VCaP (cell line): ENCODE measurements at regions not wholly inside any gene's neighbourhood (a gene's known extent, or its start where the extent isn't known, plus 50 kb on each side); places are given as distances from the start of the nearest gene placed in this dataset.

Source experiments
- H3K27ac ChIP-seq: fragments of 450-650 bp; 2 replicates; pipeline ENCODE4 v1.5.1; 2017
- TF ChIP-seq, protein P1 (sequence below): fragments of 450-650 bp; conservative IDR thresholded peaks from 2 replicates; pipeline ENCODE4 v1.5.1; 2017; ENCODE audit warnings: mild to moderate bottlenecking, moderate library complexity

- no peak overlapping the region for H3K27ac ChIP-seq
- TF ChIP-seq, protein P1, sequence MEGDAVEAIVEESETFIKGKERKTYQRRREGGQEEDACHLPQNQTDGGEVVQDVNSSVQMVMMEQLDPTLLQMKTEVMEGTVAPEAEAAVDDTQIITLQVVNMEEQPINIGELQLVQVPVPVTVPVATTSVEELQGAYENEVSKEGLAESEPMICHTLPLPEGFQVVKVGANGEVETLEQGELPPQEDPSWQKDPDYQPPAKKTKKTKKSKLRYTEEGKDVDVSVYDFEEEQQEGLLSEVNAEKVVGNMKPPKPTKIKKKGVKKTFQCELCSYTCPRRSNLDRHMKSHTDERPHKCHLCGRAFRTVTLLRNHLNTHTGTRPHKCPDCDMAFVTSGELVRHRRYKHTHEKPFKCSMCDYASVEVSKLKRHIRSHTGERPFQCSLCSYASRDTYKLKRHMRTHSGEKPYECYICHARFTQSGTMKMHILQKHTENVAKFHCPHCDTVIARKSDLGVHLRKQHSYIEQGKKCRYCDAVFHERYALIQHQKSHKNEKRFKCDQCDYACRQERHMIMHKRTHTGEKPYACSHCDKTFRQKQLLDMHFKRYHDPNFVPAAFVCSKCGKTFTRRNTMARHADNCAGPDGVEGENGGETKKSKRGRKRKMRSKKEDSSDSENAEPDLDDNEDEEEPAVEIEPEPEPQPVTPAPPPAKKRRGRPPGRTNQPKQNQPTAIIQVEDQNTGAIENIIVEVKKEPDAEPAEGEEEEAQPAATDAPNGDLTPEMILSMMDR: no peak
Measured at GRCh38 chr3:117131259-117131658, 421.7 kb downstream of the TUSC7 start.

DNA sequence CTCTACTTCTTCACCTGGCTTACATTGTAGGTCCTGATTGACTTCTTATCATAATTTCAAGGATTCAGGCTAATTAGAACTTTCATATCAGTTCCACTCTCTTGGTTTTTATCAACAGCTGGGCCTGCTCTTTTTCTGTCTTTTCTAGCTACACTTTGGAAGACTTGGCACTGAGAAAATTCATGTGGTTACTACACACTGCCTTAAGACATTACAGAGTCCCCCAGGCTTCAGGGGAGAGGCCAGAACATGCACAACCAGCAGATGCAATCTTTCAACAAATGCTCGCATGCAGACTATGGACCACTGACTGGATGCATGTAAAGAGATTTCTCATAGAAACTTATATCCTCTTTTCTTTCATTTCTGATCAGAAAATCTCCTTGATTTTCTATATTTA is 423.5 kb downstream of the TUSC7 start:
- TF ChIP-seq, protein P1: no peak
- H3K27ac ChIP-seq: no peak overlapping the region

DNA sequence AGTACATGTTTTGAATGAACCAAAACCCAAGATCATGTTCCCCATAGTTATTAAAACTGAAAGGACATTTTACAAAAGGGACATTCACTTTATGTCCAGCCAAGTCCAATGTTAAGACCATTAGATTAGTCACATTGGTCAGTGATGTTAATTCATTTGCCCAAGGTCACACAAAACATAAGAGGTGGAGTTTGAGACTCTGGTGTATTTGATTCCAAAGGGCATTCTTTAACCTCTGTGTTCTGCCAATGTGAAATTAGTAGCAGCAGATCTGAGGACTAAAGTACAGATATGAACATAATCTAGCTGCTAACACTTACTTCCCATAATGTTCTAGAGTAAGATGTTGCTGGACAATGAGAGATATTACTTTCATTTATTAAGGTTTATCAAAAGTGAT is 425.6 kb downstream of the TUSC7 start:
- H3K27ac ChIP-seq: peak overlapping the region; percentile 22; the same call in 1 of the 2 replicates
- TF ChIP-seq, protein P1: no peak

DNA sequence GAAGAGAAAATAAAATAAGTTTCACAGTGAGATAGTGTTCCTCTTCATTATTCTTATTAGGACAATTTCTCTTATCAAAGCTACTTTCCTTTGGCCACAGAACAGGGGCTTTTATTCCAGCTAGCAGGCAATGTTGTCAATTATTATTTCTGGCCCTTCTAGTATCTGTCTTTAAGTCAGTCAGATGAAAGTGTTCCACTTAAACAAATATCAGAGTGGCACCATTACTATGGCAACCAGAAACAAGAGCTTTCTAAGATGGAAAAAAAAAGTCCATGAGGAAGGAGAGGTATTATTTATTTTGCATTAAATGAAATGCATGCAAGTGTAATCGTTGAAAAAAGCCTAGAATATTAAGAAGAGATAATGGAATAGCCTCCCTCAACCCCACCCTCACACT is 426.4 kb downstream of the TUSC7 start:
- TF ChIP-seq, protein P1: no peak
- peak overlapping the region; percentile 22; the same call in 1 of the 2 replicates for H3K27ac ChIP-seq

DNA sequence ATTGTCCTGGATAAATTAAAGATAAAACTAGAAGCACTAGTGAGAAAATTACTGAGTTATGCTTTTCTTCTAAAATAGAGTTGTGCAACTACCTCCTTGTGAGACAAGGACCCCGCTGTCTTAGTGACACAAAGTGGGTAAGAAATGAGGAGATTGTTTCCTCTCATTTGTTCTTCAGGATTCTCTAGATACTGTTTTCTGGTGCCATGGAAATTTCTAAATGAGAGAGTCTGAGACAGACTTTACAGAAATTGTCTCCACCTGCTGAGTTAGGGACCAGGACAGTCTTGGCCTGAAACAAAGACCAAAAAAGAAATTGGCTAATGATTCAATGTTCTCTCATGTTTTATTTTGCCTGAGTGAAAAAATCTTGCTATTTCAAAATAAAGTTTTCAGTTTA is 427.5 kb downstream of the TUSC7 start:
- TF ChIP-seq, protein P1: no peak
- H3K27ac ChIP-seq: peak overlapping the region; percentile 22; the same call in 1 of the 2 replicates

DNA sequence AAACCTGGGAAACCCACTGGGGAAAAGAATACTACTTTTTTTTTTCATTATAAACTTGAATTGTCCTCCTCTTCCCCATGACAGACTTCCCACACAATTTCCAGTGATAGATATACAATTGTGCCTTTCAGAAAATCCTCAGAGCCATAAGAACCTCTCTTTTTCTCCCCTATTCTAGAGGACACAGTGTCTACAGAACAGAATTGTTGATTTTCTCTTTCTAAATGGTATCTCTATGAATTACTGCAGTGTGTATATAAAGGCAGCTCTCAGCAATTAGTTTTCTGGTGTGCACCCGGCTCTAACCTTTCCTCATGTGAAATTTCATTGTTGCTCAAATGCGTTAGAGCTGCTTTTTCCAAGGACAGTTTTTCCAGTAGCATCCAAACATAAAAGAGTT is 430.1 kb downstream of the TUSC7 start:
- TF ChIP-seq, protein P1: no peak
- H3K27ac ChIP-seq: peak overlapping the region; percentile 88; the same call in 1 of the 2 replicates

DNA sequence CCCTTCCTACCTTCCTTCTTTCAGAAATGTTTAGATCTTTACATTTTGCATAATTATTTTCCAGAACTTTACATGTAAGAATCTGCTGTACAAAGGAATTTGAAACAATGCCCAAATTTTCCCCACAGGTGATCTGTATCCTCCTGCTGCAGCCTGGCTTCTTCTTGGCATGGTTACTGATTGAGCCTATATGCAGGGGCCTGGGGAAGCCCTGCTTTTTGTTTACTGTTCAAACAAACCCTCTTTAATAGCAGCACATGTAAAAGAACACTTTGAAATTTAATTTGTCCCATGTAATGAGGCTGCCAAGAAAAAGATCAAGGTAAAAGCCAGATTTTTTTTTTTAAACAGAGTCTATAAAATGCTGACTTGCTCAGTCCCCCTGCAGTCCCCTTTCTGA is 432.2 kb downstream of the TUSC7 start:
- TF ChIP-seq, protein P1: 0 out of 2 replicates have a peak, but pooled peaks have one; percentile 9
- H3K27ac ChIP-seq: peak overlapping the region; percentile 88
